ENCODE measurements at regions not wholly inside any gene's neighbourhood (a gene's known extent, or its start where the extent isn't known, plus 50 kb on each side); places are given as distances from the start of the nearest gene placed in this dataset.

GRCh38 chr7:13144673-13145072 lies 457.2 kb downstream of the ARL4A start:
- TF ChIP-seq CTCF (conservative IDR thresholded peaks at IDR 0.05; ENCODE audit: low read length): no peak
- H3K4me3 ChIP-seq (ENCODE audit: low read length): no peak overlapping the region
- DNase-seq (ENCODE audit: low read depth): no peak

- no peak for TF ChIP-seq CTCF (conservative IDR thresholded peaks at IDR 0.05; ENCODE audit: low read length)
- no peak for DNase-seq (ENCODE audit: low read depth)
- no peak overlapping the region for H3K4me3 ChIP-seq (ENCODE audit: low read length)
Observed at GRCh38 chr7:13148548-13148947, 461.1 kb downstream of the ARL4A start.

- DNase-seq (ENCODE audit: low read depth): no peak
- TF ChIP-seq CTCF (conservative IDR thresholded peaks at IDR 0.05; ENCODE audit: low read length): no peak
- H3K4me3 ChIP-seq (ENCODE audit: low read length): no peak overlapping the region
Observed at GRCh38 chr7:13151978-13152377, 464.5 kb downstream of the ARL4A start.

GRCh38 chr7:13152755-13153154 lies 465.3 kb downstream of the ARL4A start:
- DNase-seq (ENCODE audit: low read depth): no peak
- TF ChIP-seq CTCF (conservative IDR thresholded peaks at IDR 0.05; ENCODE audit: low read length): no peak
- no peak overlapping the region for H3K4me3 ChIP-seq (ENCODE audit: low read length)

GRCh38 chr7:13153266-13153665 lies 465.8 kb downstream of the ARL4A start:
- DNase-seq (ENCODE audit: low read depth): no peak
- TF ChIP-seq CTCF (conservative IDR thresholded peaks at IDR 0.05; ENCODE audit: low read length): no peak
- H3K4me3 ChIP-seq (ENCODE audit: low read length): no peak overlapping the region

GRCh38 chr7:13153742-13154141 lies 466.3 kb downstream of the ARL4A start:
- no peak for TF ChIP-seq CTCF (conservative IDR thresholded peaks at IDR 0.05; ENCODE audit: low read length)
- no peak overlapping the region for H3K4me3 ChIP-seq (ENCODE audit: low read length)
- DNase-seq (ENCODE audit: low read depth): no peak

GRCh38 chr7:13155188-13155587 lies 467.8 kb downstream of the ARL4A start:
- no peak for DNase-seq (ENCODE audit: low read depth)
- no peak for TF ChIP-seq CTCF (conservative IDR thresholded peaks at IDR 0.05; ENCODE audit: low read length)
- no peak overlapping the region for H3K4me3 ChIP-seq (ENCODE audit: low read length)

Data from AG10803 (cell line).